SK-N-SH treated with all-trans-retinoic acid at 6 μM for 48 hours (cell line): ENCODE measurements at regions not wholly inside any gene's neighbourhood (a gene's known extent, or its start where the extent isn't known, plus 50 kb on each side); places are given as distances from the start of the nearest gene placed in this dataset.

Experiments used
- ATAC-seq: fragments of 200-7000 bp; cut with Tn5 transposase; 3 replicates; pipeline ENCODE4 v1.9.1; 2020; ENCODE audit warnings: mild to moderate bottlenecking, moderate library complexity
- ARNTL ChIP-seq: fragments of 450-650 bp; formaldehyde crosslinking; IDR thresholded peaks from 2 replicates; pipeline ENCODE4 v1.5.0; 2020; ENCODE audit warnings: low read depth, mild to moderate bottlenecking, moderate library complexity, borderline replicate concordance
- BACH2 ChIP-seq: fragments of 250-450 bp; sonication (Bioruptor Pico); IDR thresholded peaks from 2 replicates; pipeline ENCODE4 v1.9.0; 2021; ENCODE audit warnings: mild to moderate bottlenecking, borderline replicate concordance
- CSDC2 ChIP-seq: fragments of 250-450 bp; sonication (Bioruptor Pico); IDR thresholded peaks from 2 replicates; pipeline ENCODE4 v1.5.0; 2020; ENCODE audit warnings: mild to moderate bottlenecking, moderate library complexity
- CSRNP3 ChIP-seq: fragments of 250-450 bp; sonication (Bioruptor Pico); IDR thresholded peaks from 2 replicates; pipeline ENCODE4 v1.5.1; 2021; ENCODE audit warnings: mild to moderate bottlenecking, moderate library complexity
- ISL1 ChIP-seq: fragments of 250-450 bp; sonication (Bioruptor Pico); IDR thresholded peaks from 2 replicates; pipeline ENCODE4 v2.1.2; 2022; ENCODE audit warnings: mild to moderate bottlenecking, moderate library complexity
- OSR1 ChIP-seq: fragments of 250-450 bp; sonication (Bioruptor Pico); IDR thresholded peaks from 2 replicates; pipeline ENCODE4 v1.8.0; 2022; ENCODE audit warnings: moderate library complexity, mild to moderate bottlenecking, inconsistent platforms
- PPARA ChIP-seq: fragments of 250-450 bp; sonication (Bioruptor Pico); IDR thresholded peaks from 2 replicates; pipeline ENCODE4 v1.5.0; 2020; ENCODE audit warnings: mild to moderate bottlenecking, borderline replicate concordance
- RARB ChIP-seq: fragments of 250-450 bp; sonication (Bioruptor Pico); IDR thresholded peaks from 2 replicates; pipeline ENCODE4 v1.8.0; 2021; ENCODE audit warnings: mild to moderate bottlenecking, moderate library complexity
- SNAI2 ChIP-seq: fragments of 250-450 bp; sonication (Bioruptor Pico); IDR thresholded peaks from 2 replicates; pipeline ENCODE4 v1.5.0; 2020; ENCODE audit warnings: mild to moderate bottlenecking, moderate library complexity
- TCF4 ChIP-seq: fragments of 250-450 bp; sonication (Bioruptor Pico); IDR thresholded peaks from 2 replicates; pipeline ENCODE4 v1.8.0; 2021; ENCODE audit warnings: mild to moderate bottlenecking, moderate library complexity, borderline replicate concordance
- ZFP3 ChIP-seq: fragments of 250-450 bp; sonication (Bioruptor Pico); IDR thresholded peaks from 2 replicates; pipeline ENCODE4 v1.5.0; 2020; ENCODE audit warnings: mild to moderate bottlenecking, moderate library complexity
- ZFP30 ChIP-seq: fragments of 450-650 bp; formaldehyde crosslinking; IDR thresholded peaks from 2 replicates; pipeline ENCODE4 v1.5.0; 2022; ENCODE audit warnings: mild to moderate bottlenecking, moderate library complexity
- ZNF565 ChIP-seq: fragments of 450-650 bp; formaldehyde crosslinking; conservative IDR thresholded peaks from 2 replicates; pipeline ENCODE4 v1.5.0; 2020; ENCODE audit warnings: low read depth, mild to moderate bottlenecking, moderate library complexity
- ZNF70 ChIP-seq: fragments of 450-650 bp; formaldehyde crosslinking; IDR thresholded peaks from 2 replicates; pipeline ENCODE4 v1.5.0; 2020; ENCODE audit warnings: mild to moderate bottlenecking, moderate library complexity
- ZNF8 ChIP-seq: fragments of 450-650 bp; formaldehyde crosslinking; IDR thresholded peaks from 2 replicates; pipeline ENCODE4 v1.5.0; 2020; ENCODE audit warnings: mild to moderate bottlenecking, moderate library complexity
- TF ChIP-seq, protein P1 (sequence below): fragments of 250-450 bp; sonication (Bioruptor Pico); IDR thresholded peaks from 2 replicates; pipeline ENCODE4 v1.5.0; 2020; ENCODE audit warnings: mild to moderate bottlenecking, moderate library complexity
- TF ChIP-seq, protein P2 (sequence below): fragments of 250-450 bp; sonication (Bioruptor Pico); IDR thresholded peaks from 2 replicates; pipeline ENCODE4 v1.8.0; 2021; ENCODE audit warnings: low read depth, mild to moderate bottlenecking, moderate library complexity, borderline replicate concordance
- TF ChIP-seq, protein P3 (sequence below): fragments of 250-450 bp; sonication (Bioruptor Pico); IDR thresholded peaks from 2 replicates; pipeline ENCODE4 v1.8.0; 2020; ENCODE audit warnings: mild to moderate bottlenecking, moderate library complexity, borderline replicate concordance

DNA sequence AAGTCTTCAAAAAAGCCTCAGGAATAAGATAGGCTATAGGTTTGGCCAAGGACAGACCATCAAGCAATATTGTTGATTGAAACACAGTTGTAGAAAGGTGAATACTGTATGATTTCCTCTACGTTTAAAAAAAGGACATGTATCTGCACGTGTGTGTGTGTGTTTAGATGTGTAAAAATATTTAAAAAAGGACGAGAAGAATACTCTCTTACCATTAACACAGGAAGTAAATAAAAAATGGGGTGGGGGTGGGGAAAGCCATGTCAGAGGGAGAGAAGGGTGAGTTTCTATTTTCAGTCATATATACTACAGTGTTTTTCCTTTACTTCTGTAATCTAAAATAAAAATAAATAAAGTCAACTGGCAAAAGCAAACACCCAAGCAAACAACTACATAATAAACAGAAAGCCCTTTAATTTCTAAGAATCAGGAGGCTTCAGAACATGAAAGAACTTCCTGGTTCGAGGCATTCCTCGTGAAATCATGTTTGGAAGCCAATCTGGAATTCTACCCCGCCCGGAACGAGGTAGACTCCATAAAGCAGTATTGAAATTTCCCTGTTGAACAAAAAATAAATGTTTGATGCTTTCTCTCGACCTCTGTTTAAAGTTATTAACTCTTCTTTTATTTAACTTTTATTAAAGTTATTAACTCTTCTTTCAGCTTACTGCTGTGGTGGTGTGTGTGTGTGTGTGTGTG is 158.1 kb upstream of the ZNF217 start:
- ATAC-seq = peak; percentile 27; the same call in 1 of the 3 replicates
- TF ChIP-seq PPARA (CRISPR knock-in tag) (no peak), SNAI2 (CRISPR knock-in tag) (no peak), ISL1 (no peak)

DNA sequence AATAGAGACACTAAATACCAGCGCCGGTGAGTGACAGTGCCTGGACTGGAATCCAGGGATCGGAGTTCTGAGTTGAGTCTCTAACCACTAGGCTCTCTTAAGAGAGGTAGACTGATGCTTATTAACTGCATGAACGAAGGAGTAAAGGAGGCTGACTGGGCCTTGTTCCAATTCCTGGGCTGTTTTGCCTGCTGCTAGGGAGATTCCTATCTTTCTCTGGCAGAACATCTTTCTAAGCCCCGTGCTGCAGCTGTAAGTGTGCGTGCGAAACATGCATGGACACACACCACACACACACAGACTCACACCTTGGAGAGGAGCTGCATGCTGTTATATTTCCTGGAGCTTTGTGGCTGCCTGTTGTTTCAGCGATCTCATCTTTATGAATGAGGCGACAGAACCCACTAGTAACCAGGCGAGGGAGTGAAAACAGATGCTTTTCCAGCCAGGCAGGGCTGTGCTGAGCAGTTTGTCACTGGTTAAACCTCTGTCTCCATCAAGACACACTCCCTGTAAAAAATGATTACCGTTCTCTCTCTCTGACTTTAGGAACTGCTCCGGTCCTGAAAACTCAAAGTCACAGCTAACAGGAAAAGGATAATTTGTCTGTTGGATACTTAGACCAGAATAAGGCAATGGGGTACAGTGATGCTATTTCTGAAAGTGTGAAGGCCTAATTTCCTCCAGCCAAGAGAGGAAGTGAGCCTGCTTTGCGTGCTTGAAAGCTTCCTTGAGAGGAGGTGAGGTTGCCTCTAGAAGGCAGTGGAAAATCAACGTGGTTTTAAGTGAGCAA is 157.4 kb upstream of the ZNF217 start:
- TF ChIP-seq ZNF565 = no peak
- 0 out of 2 replicates have a peak, but pooled peaks have one; percentile 59 for TF ChIP-seq ZNF70 (CRISPR knock-in tag)
- 0 out of 2 replicates have a peak, but pooled peaks have one; percentile 13 for TF ChIP-seq ZFP30 (CRISPR knock-in tag)
- TF ChIP-seq CSRNP3 (CRISPR knock-in tag) = 0 out of 2 replicates have a peak, but pooled peaks have one; percentile 43
- peak; percentile 30; the same call in 1 of the 2 replicates for TF ChIP-seq ZNF8 (CRISPR knock-in tag)
- TF ChIP-seq, protein P1, sequence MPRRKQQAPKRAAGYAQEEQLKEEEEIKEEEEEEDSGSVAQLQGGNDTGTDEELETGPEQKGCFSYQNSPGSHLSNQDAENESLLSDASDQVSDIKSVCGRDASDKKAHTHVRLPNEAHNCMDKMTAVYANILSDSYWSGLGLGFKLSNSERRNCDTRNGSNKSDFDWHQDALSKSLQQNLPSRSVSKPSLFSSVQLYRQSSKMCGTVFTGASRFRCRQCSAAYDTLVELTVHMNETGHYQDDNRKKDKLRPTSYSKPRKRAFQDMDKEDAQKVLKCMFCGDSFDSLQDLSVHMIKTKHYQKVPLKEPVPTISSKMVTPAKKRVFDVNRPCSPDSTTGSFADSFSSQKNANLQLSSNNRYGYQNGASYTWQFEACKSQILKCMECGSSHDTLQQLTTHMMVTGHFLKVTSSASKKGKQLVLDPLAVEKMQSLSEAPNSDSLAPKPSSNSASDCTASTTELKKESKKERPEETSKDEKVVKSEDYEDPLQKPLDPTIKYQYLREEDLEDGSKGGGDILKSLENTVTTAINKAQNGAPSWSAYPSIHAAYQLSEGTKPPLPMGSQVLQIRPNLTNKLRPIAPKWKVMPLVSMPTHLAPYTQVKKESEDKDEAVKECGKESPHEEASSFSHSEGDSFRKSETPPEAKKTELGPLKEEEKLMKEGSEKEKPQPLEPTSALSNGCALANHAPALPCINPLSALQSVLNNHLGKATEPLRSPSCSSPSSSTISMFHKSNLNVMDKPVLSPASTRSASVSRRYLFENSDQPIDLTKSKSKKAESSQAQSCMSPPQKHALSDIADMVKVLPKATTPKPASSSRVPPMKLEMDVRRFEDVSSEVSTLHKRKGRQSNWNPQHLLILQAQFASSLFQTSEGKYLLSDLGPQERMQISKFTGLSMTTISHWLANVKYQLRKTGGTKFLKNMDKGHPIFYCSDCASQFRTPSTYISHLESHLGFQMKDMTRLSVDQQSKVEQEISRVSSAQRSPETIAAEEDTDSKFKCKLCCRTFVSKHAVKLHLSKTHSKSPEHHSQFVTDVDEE (CRISPR knock-in tag) = peak; percentile 61; the same call in 1 of the 2 replicates
- TF ChIP-seq BACH2 (CRISPR knock-in tag) = no peak
- peak; percentile 84 for TF ChIP-seq TCF4 (CRISPR knock-in tag)
- no peak for TF ChIP-seq PPARA (CRISPR knock-in tag)
- no peak for TF ChIP-seq OSR1 (CRISPR knock-in tag)
- TF ChIP-seq, all 23 proteins: peak for 6
- peak; percentile 90 for ATAC-seq

DNA sequence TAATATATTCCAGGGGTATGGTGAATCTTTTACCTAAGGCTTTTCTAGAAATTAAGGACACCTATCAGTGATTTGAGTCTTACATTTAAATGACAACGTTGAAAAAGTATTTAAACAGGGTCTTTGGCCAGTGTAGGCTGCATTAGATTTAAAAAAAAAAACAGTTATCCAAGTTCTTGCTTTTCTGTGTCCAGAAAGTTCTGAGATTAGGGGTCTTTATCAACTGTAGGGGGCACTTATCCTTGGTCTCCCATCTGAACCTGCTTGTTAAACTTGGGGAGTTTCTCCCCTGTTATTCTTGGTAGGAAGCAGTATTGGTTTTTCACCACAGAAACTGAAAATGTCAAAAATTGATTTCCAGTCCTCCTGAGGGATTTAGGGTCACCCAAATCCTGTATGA is 155.9 kb upstream of the ZNF217 start:
- ATAC-seq = no peak
- TF ChIP-seq OSR1 (CRISPR knock-in tag) = no peak
- no peak for TF ChIP-seq RARB (CRISPR knock-in tag)
- no peak for TF ChIP-seq ISL1
- no peak for TF ChIP-seq PPARA (CRISPR knock-in tag)
- no peak for TF ChIP-seq ZNF8 (CRISPR knock-in tag)
- TF ChIP-seq SNAI2 (CRISPR knock-in tag) = no peak

- TF ChIP-seq ZNF565 (no peak), PPARA (CRISPR knock-in tag) (no peak), CSRNP3 (CRISPR knock-in tag) (no peak), ZNF8 (CRISPR knock-in tag) (no peak), ZFP3 (CRISPR knock-in tag) (no peak), ZFP30 (CRISPR knock-in tag) (no peak), ARNTL (CRISPR knock-in tag) (no peak), CSDC2 (CRISPR knock-in tag) (no peak), TCF4 (CRISPR knock-in tag) (no peak), BACH2 (CRISPR knock-in tag) (no peak), OSR1 (CRISPR knock-in tag) (no peak), ZNF70 (CRISPR knock-in tag) (no peak), RARB (CRISPR knock-in tag) (no peak)
- TF ChIP-seq, protein P2, sequence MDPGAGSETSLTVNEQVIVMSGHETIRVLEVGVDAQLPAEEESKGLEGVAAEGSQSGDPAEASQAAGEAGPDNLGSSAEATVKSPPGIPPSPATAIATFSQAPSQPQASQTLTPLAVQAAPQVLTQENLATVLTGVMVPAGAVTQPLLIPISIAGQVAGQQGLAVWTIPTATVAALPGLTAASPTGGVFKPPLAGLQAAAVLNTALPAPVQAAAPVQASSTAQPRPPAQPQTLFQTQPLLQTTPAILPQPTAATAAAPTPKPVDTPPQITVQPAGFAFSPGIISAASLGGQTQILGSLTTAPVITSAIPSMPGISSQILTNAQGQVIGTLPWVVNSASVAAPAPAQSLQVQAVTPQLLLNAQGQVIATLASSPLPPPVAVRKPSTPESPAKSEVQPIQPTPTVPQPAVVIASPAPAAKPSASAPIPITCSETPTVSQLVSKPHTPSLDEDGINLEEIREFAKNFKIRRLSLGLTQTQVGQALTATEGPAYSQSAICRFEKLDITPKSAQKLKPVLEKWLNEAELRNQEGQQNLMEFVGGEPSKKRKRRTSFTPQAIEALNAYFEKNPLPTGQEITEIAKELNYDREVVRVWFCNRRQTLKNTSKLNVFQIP (CRISPR knock-in tag) = no peak
- TF ChIP-seq, protein P1 (CRISPR knock-in tag) = no peak
- TF ChIP-seq, protein P3, sequence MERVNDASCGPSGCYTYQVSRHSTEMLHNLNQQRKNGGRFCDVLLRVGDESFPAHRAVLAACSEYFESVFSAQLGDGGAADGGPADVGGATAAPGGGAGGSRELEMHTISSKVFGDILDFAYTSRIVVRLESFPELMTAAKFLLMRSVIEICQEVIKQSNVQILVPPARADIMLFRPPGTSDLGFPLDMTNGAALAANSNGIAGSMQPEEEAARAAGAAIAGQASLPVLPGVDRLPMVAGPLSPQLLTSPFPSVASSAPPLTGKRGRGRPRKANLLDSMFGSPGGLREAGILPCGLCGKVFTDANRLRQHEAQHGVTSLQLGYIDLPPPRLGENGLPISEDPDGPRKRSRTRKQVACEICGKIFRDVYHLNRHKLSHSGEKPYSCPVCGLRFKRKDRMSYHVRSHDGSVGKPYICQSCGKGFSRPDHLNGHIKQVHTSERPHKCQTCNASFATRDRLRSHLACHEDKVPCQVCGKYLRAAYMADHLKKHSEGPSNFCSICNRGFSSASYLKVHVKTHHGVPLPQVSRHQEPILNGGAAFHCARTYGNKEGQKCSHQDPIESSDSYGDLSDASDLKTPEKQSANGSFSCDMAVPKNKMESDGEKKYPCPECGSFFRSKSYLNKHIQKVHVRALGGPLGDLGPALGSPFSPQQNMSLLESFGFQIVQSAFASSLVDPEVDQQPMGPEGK (CRISPR knock-in tag) = no peak
- peak; percentile 29 for ATAC-seq
Measured at GRCh38 chr20:53748821-53749421, 155.3 kb upstream of the ZNF217 start.
